Suprapubic skin (tissue), 4 donors: ENCODE measurements at regions not wholly inside any gene's neighbourhood (a gene's known extent, or its start where the extent isn't known, plus 50 kb on each side); places are given as distances from the start of the nearest gene placed in this dataset.

Experiments
- EP300 ChIP-seq: sonication (generic); formaldehyde crosslinking; IDR thresholded peaks from one replicate; pipeline ENCODE4 v1.6.1; 2017; ENCODE audit warnings: antibody characterized with exemption
- POLR2A ChIP-seq, 2 donors: fragments of 450-650 bp; IDR thresholded peaks; one replicate each; pipeline ENCODE4 v1.6.1; 2017; ENCODE audit warnings: antibody characterized with exemption in 2 of 2, mild to moderate bottlenecking in 2 of 2, moderate library complexity in 2 of 2
- POLR2AphosphoS5 ChIP-seq, 3 donors: sonication (generic); formaldehyde crosslinking; IDR thresholded peaks; one replicate each; pipeline ENCODE4 v1.6.1; 2017; ENCODE audit warnings: antibody characterized with exemption in 3 of 3
- TF ChIP-seq, protein P1 (sequence below), 2 donors: fragments of 200-600 bp in 1 of 2; fragments of 450-650 bp in 1 of 2; sonication (generic) in 1 of 2; IDR thresholded peaks; one replicate each; pipeline ENCODE4 v1.5.1; 2016 to 2019; ENCODE audit warnings: antibody characterized with exemption in 2 of 2, mild to moderate bottlenecking in 1 of 2, moderate library complexity in 1 of 2

DNA sequence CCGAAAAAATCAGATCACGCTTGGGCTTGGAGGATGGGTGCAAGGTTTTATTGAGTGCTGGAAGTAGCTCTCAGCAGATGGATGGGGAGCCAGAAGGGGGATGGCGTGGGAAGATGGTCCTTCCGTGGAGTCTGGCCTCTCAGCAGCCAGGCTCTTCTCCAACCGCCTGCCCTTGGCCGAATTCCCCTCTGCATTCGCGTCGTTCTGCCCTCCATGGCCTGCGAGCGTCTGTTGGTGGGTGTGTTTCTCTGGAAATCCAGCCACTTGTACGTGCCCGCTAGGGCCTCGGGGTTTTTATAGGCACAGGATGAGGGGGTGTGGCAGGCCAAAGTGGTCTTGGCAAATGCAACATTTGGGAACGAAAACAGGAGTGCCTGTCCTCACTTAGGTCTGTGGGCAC is 815.2 kb downstream of the TSN start:
- TF ChIP-seq, protein P1, sequence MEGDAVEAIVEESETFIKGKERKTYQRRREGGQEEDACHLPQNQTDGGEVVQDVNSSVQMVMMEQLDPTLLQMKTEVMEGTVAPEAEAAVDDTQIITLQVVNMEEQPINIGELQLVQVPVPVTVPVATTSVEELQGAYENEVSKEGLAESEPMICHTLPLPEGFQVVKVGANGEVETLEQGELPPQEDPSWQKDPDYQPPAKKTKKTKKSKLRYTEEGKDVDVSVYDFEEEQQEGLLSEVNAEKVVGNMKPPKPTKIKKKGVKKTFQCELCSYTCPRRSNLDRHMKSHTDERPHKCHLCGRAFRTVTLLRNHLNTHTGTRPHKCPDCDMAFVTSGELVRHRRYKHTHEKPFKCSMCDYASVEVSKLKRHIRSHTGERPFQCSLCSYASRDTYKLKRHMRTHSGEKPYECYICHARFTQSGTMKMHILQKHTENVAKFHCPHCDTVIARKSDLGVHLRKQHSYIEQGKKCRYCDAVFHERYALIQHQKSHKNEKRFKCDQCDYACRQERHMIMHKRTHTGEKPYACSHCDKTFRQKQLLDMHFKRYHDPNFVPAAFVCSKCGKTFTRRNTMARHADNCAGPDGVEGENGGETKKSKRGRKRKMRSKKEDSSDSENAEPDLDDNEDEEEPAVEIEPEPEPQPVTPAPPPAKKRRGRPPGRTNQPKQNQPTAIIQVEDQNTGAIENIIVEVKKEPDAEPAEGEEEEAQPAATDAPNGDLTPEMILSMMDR (IDR thresholded peaks at IDR 0.05) = no peak
- TF ChIP-seq POLR2AphosphoS5 (IDR thresholded peaks at IDR 0.05) = no peak
- no peak for TF ChIP-seq POLR2A (IDR thresholded peaks at IDR 0.05)
- TF ChIP-seq EP300 = no peak
